ENCODE measurements at regions not wholly inside any gene's neighbourhood (a gene's known extent, or its start where the extent isn't known, plus 50 kb on each side); places are given as distances from the start of the nearest gene placed in this dataset.

GRCh38 chr6:133129556-133129955, 111.6 kb upstream of the EYA4 start:
- Histone ChIP-seq H3K4me1 (ENCODE audit: insufficient read depth, low read length, poor library complexity, severe bottlenecking) (no peaks in the 10 kb centered on the region), H3F3A (ENCODE audit: low read depth) (no peaks in the 10 kb centered on the region), H4K20me1 (ENCODE audit: insufficient read depth, low read length, poor library complexity, severe bottlenecking) (no peaks in the 10 kb centered on the region), H3K4me3 (ENCODE audit: low read length, poor library complexity, severe bottlenecking) (no peak overlapping the region), H3K36me3 (ENCODE audit: insufficient read depth, low read length) (no peaks in the 10 kb centered on the region), H3K27me3 (ENCODE audit: insufficient read depth, low read length, poor library complexity, severe bottlenecking) (no peaks in the 10 kb centered on the region), H3K9me2 (replicated peaks; ENCODE audit: low read depth, low read length) (no peaks in the 10 kb centered on the region), H3K79me2 (ENCODE audit: insufficient read depth, low read length) (no peaks in the 10 kb centered on the region), H3K9ac (ENCODE audit: low read depth, low read length, poor library complexity, severe bottlenecking) (no peak overlapping the region), H2AFZ (ENCODE audit: low read length) (no peak overlapping the region), H3K4me2 (ENCODE audit: low read depth, low read length, poor library complexity, severe bottlenecking) (no peak overlapping the region), H3K9me3 (ENCODE audit: insufficient read depth, low read depth, low read length) (no peaks in the 10 kb centered on the region)
- TF ChIP-seq EZH2phosphoT487 (IDR thresholded peaks at IDR 0.05; ENCODE audit: borderline replicate concordance) = no peak
- TF ChIP-seq, protein P1, sequence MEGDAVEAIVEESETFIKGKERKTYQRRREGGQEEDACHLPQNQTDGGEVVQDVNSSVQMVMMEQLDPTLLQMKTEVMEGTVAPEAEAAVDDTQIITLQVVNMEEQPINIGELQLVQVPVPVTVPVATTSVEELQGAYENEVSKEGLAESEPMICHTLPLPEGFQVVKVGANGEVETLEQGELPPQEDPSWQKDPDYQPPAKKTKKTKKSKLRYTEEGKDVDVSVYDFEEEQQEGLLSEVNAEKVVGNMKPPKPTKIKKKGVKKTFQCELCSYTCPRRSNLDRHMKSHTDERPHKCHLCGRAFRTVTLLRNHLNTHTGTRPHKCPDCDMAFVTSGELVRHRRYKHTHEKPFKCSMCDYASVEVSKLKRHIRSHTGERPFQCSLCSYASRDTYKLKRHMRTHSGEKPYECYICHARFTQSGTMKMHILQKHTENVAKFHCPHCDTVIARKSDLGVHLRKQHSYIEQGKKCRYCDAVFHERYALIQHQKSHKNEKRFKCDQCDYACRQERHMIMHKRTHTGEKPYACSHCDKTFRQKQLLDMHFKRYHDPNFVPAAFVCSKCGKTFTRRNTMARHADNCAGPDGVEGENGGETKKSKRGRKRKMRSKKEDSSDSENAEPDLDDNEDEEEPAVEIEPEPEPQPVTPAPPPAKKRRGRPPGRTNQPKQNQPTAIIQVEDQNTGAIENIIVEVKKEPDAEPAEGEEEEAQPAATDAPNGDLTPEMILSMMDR (conservative IDR thresholded peaks at IDR 0.05; ENCODE audit: low read length) = no peak

DNA sequence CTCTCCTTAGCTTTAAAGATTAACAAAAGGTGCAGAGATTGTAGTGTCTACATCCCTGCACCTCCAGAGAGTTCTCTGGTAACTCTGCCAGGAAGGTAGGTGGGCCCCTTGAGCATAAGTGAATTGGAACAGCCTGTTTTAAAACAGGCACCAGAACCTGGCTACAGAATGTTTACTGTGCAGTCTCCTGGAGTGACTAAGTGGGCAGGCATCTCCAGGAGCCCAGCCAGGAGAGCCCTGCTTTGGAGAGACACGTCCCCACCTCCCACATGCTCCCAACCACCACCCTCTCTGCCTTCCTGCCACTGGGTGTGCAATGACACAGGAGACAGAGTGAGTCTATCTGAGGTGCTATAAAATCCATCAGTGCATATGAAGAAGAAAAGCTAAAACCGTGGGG, 110.3 kb upstream of the EYA4 start:
- no peaks in the 10 kb centered on the region for H3K36me3 ChIP-seq (ENCODE audit: insufficient read depth, low read length)

GRCh38 chr6:133131621-133132465, 109.3 kb upstream of the EYA4 start:
- H2AFZ ChIP-seq (ENCODE audit: low read length) = no peak overlapping the region
- no peaks in the 10 kb centered on the region for H3K27me3 ChIP-seq (ENCODE audit: insufficient read depth, low read length, poor library complexity, severe bottlenecking)
- no peak overlapping the region for H3K9ac ChIP-seq (ENCODE audit: low read depth, low read length, poor library complexity, severe bottlenecking)
- no peaks in the 10 kb centered on the region for H3K79me2 ChIP-seq (ENCODE audit: insufficient read depth, low read length)
- no peaks in the 10 kb centered on the region for H3K9me3 ChIP-seq (ENCODE audit: insufficient read depth, low read depth, low read length)
- no peaks in the 10 kb centered on the region for H3K9me2 ChIP-seq (replicated peaks; ENCODE audit: low read depth, low read length)
- H3K4me1 ChIP-seq (ENCODE audit: insufficient read depth, low read length, poor library complexity, severe bottlenecking) = no peaks in the 10 kb centered on the region
- no peak overlapping the region for H3K4me2 ChIP-seq (ENCODE audit: low read depth, low read length, poor library complexity, severe bottlenecking)
- H4K20me1 ChIP-seq (ENCODE audit: insufficient read depth, low read length, poor library complexity, severe bottlenecking) = no peaks in the 10 kb centered on the region
- TF ChIP-seq EZH2phosphoT487 (IDR thresholded peaks at IDR 0.05; ENCODE audit: borderline replicate concordance) = no peak
- TF ChIP-seq, protein P1 (conservative IDR thresholded peaks at IDR 0.05; ENCODE audit: low read length) = no peak
- no peaks in the 10 kb centered on the region for H3K36me3 ChIP-seq (ENCODE audit: insufficient read depth, low read length)
- no peaks in the 10 kb centered on the region for H3F3A ChIP-seq (ENCODE audit: low read depth)
- no peak overlapping the region for H3K4me3 ChIP-seq (ENCODE audit: low read length, poor library complexity, severe bottlenecking)

More for the DNA sequence above, 110.3 kb upstream of the EYA4 start:
- Histone ChIP-seq H3K79me2 (ENCODE audit: insufficient read depth, low read length) (no peaks in the 10 kb centered on the region), H3K4me1 (ENCODE audit: insufficient read depth, low read length, poor library complexity, severe bottlenecking) (no peaks in the 10 kb centered on the region), H3K4me2 (ENCODE audit: low read depth, low read length, poor library complexity, severe bottlenecking) (no peak overlapping the region), H4K20me1 (ENCODE audit: insufficient read depth, low read length, poor library complexity, severe bottlenecking) (no peaks in the 10 kb centered on the region), H3K9me3 (ENCODE audit: insufficient read depth, low read depth, low read length) (no peaks in the 10 kb centered on the region), H3K9ac (ENCODE audit: low read depth, low read length, poor library complexity, severe bottlenecking) (no peak overlapping the region), H3F3A (ENCODE audit: low read depth) (no peaks in the 10 kb centered on the region), H3K4me3 (ENCODE audit: low read length, poor library complexity, severe bottlenecking) (no peak overlapping the region), H2AFZ (ENCODE audit: low read length) (no peak overlapping the region), H3K9me2 (replicated peaks; ENCODE audit: low read depth, low read length) (no peaks in the 10 kb centered on the region), H3K27me3 (ENCODE audit: insufficient read depth, low read length, poor library complexity, severe bottlenecking) (no peaks in the 10 kb centered on the region)
- no peak for TF ChIP-seq EZH2phosphoT487 (IDR thresholded peaks at IDR 0.05; ENCODE audit: borderline replicate concordance)

All from Loucy (cell line).